ENCODE measurements at regions not wholly inside any gene's neighbourhood (a gene's known extent, or its start where the extent isn't known, plus 50 kb on each side); places are given as distances from the start of the nearest gene placed in this dataset.

DNA sequence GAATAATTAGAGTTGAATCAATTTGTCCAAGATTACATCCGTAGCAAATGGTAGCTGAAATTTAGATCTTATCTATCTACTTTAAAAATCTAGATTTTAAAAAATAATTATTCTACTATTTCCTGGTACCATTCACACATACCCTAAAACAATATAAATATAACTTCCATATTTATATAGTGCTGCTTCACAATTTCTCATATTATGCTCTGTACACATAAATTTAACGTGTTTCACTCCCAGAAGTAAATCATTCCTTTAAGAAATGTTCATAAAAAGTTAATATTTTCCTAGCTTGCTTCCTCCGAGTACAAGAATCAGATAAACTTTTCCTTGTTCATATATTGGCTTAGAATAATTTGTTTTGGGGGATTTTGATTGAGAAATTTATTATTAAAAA, 857.0 kb upstream of the SPRY2 start:
- TF ChIP-seq, protein P1, sequence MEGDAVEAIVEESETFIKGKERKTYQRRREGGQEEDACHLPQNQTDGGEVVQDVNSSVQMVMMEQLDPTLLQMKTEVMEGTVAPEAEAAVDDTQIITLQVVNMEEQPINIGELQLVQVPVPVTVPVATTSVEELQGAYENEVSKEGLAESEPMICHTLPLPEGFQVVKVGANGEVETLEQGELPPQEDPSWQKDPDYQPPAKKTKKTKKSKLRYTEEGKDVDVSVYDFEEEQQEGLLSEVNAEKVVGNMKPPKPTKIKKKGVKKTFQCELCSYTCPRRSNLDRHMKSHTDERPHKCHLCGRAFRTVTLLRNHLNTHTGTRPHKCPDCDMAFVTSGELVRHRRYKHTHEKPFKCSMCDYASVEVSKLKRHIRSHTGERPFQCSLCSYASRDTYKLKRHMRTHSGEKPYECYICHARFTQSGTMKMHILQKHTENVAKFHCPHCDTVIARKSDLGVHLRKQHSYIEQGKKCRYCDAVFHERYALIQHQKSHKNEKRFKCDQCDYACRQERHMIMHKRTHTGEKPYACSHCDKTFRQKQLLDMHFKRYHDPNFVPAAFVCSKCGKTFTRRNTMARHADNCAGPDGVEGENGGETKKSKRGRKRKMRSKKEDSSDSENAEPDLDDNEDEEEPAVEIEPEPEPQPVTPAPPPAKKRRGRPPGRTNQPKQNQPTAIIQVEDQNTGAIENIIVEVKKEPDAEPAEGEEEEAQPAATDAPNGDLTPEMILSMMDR (IDR thresholded peaks at IDR 0.05; ENCODE audit: poor library complexity, severe bottlenecking) = no peak
- Histone ChIP-seq H3K4me1 (ENCODE audit: insufficient read depth, poor library complexity, severe bottlenecking) (no peaks in the 10 kb centered on the region), H3K9me3 (ENCODE audit: severe bottlenecking) (no peaks in the 10 kb centered on the region), H3K36me3 (ENCODE audit: low read depth) (no peaks in the 10 kb centered on the region), H3K27ac (ENCODE audit: poor library complexity, severe bottlenecking) (no peak overlapping the region), H3K4me3 (ENCODE audit: severe bottlenecking) (no peak overlapping the region), H3K27me3 (ENCODE audit: insufficient read depth, poor library complexity, severe bottlenecking) (no peaks in the 10 kb centered on the region)
- DNase-seq (ENCODE audit: low spot score) = no peak
- ATAC-seq (ENCODE audit: low read depth) = no peak

DNA sequence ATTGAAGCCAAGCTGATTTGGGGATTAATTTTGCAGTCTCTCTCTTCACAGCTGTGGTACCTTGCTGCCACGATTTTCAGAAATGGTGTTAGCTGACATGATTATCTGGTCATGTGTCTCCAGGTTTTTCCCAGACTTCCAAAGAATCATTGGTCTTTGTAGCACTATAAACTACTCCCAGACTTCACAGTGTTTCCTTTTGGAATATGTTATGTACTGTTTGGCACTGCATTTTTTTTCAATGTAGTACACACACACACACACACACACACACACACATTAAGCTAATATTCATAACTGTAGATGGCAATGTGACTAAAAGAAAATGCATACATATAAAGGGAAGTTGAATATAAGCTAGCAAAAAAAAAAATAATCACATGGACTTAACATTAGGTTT, 856.6 kb upstream of the SPRY2 start:
- Histone ChIP-seq H3K27me3 (ENCODE audit: insufficient read depth, poor library complexity, severe bottlenecking) (no peaks in the 10 kb centered on the region), H3K4me1 (ENCODE audit: insufficient read depth, poor library complexity, severe bottlenecking) (no peaks in the 10 kb centered on the region), H3K27ac (ENCODE audit: poor library complexity, severe bottlenecking) (no peak overlapping the region), H3K9me3 (ENCODE audit: severe bottlenecking) (no peaks in the 10 kb centered on the region), H3K36me3 (ENCODE audit: low read depth) (no peaks in the 10 kb centered on the region), H3K4me3 (ENCODE audit: severe bottlenecking) (no peak overlapping the region)
- TF ChIP-seq, protein P1 (IDR thresholded peaks at IDR 0.05; ENCODE audit: poor library complexity, severe bottlenecking) = no peak
- ATAC-seq (ENCODE audit: low read depth) = no peak
- DNase-seq (ENCODE audit: low spot score) = no peak

DNA sequence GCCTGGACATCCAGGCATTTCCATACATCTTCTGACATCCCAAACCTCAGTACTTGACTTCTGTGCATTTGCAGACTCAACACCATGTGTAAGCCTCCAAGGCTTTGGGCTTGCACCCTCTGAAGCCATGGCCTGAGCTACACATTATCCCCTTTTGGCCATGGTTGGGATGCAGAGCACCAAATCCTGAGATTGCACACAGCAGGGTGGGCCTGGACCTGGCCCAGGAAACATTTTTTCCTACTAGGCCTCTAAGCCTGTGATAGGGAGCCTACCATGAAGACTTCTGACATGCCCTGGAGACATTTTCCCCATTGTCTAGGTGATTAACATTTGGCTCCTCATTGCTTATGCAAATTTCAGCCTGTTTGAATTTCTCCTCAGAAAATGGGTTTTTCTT, 853.4 kb upstream of the SPRY2 start:
- Histone ChIP-seq H3K9me3 (ENCODE audit: severe bottlenecking) (no peaks in the 10 kb centered on the region), H3K4me3 (ENCODE audit: severe bottlenecking) (no peak overlapping the region), H3K27me3 (ENCODE audit: insufficient read depth, poor library complexity, severe bottlenecking) (no peaks in the 10 kb centered on the region), H3K36me3 (ENCODE audit: low read depth) (no peaks in the 10 kb centered on the region), H3K4me1 (ENCODE audit: insufficient read depth, poor library complexity, severe bottlenecking) (no peaks in the 10 kb centered on the region), H3K27ac (ENCODE audit: poor library complexity, severe bottlenecking) (no peak overlapping the region)
- DNase-seq (ENCODE audit: low spot score) (no peak), ATAC-seq (ENCODE audit: low read depth) (no peak)
- TF ChIP-seq, protein P1 (IDR thresholded peaks at IDR 0.05; ENCODE audit: poor library complexity, severe bottlenecking) = no peak

DNA sequence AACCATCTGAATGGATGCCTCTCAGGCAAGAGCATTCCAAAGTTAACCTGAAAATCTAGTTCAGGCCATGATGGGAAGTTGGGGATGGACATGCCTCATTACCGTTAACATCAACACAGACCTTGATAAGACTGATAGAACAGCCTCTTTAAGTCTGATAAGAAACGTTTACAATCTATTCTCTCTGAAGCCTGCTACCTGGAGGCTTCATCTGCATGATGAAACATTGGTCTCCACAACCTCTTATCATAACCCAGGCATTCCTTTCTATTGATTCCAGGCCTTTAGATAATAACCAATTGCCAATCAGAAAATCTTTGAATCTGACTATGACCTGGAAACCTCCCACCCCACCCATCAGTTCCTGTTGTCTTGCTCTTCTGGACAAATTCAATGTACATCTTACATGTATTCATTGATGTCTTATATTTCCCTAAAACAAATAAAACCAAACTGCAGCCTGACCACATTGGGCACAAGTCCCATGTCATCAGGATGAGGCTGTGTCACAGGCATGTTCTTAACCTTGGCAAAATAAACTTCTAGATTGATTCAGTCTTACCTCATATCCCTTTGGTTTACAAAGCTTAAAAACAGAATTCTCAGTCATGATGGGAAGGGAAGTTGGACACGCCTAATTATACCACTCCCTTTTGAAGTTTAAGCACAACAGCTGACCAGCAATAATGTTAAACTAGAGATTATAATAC, 843.8 kb upstream of the SPRY2 start:
- DNase-seq (ENCODE audit: low spot score) (no peak), ATAC-seq (ENCODE audit: low read depth) (no peak)
- no peak overlapping the region for H3K27ac ChIP-seq (ENCODE audit: poor library complexity, severe bottlenecking)
- H3K9me3 ChIP-seq (ENCODE audit: severe bottlenecking) = no peaks in the 10 kb centered on the region
- TF ChIP-seq, protein P1 (IDR thresholded peaks at IDR 0.05; ENCODE audit: poor library complexity, severe bottlenecking) = no peak
- H3K36me3 ChIP-seq (ENCODE audit: low read depth) = no peaks in the 10 kb centered on the region
- H3K4me3 ChIP-seq (ENCODE audit: severe bottlenecking) = no peak overlapping the region
- no peaks in the 10 kb centered on the region for H3K4me1 ChIP-seq (ENCODE audit: insufficient read depth, poor library complexity, severe bottlenecking)
- no peaks in the 10 kb centered on the region for H3K27me3 ChIP-seq (ENCODE audit: insufficient read depth, poor library complexity, severe bottlenecking)

DNA sequence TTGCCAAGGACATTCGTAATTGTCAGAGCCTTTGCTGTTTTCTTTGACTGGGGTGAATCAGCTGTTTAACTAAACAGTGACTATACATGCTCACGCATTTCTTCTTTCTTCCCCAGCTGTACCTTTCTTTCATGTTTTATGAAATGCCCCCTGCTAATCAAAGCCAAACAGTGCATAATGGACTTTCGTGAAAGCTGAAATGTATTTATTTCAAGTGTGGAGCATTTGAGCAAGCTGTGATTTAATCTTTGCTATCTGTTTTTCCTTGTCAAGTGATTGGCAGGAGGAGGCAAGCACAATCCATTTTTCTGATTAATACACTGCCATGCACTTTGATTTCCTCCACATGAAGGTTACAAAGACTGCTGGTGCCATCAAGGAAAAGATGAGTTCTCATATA, 831.7 kb upstream of the SPRY2 start:
- no peak for DNase-seq (ENCODE audit: low spot score)
- H3K27ac ChIP-seq (ENCODE audit: poor library complexity, severe bottlenecking) = no peak overlapping the region
- no peak overlapping the region for H3K4me3 ChIP-seq (ENCODE audit: severe bottlenecking)
- H3K9me3 ChIP-seq (ENCODE audit: severe bottlenecking) = no peaks in the 10 kb centered on the region
- H3K4me1 ChIP-seq (ENCODE audit: insufficient read depth, poor library complexity, severe bottlenecking) = no peaks in the 10 kb centered on the region
- TF ChIP-seq, protein P1 (IDR thresholded peaks at IDR 0.05; ENCODE audit: poor library complexity, severe bottlenecking) = no peak
- ATAC-seq (ENCODE audit: low read depth) = no peak
- H3K36me3 ChIP-seq (ENCODE audit: low read depth) = no peaks in the 10 kb centered on the region
- H3K27me3 ChIP-seq (ENCODE audit: insufficient read depth, poor library complexity, severe bottlenecking) = no peaks in the 10 kb centered on the region
